Ascending aorta (tissue), 2 donors: ENCODE measurements at regions not wholly inside any gene's neighbourhood (a gene's known extent, or its start where the extent isn't known, plus 50 kb on each side); places are given as distances from the start of the nearest gene placed in this dataset.

Experiments used
- DNase-seq, 2 donors: peaks; one replicate each; pipeline ENCODE4 v3.0.0-alpha.2; 2019; ENCODE audit warnings: low spot score in 2 of 2
- H3K27ac ChIP-seq, 2 donors: fragments of 200-600 bp; sonication (generic); one replicate each; pipeline ENCODE4 v1.5.1; 2016 to 2017; ENCODE audit warnings: mild to moderate bottlenecking in 1 of 2
- H3K27me3 ChIP-seq: fragments of 200-600 bp; sonication (generic); one replicate; pipeline ENCODE4 v1.5.1; 2017
- H3K36me3 ChIP-seq, 2 donors: fragments of 200-600 bp; sonication (generic); one replicate each; pipeline ENCODE4 v1.5.1; 2016
- H3K4me1 ChIP-seq, 2 donors: fragments of 200-600 bp; sonication (generic); one replicate each; pipeline ENCODE4 v1.5.1; 2016 to 2017; ENCODE audit warnings: mild to moderate bottlenecking in 1 of 2
- H3K4me3 ChIP-seq, 2 donors: fragments of 200-600 bp; sonication (generic); one replicate each; pipeline ENCODE4 v1.5.1; 2016 to 2017; ENCODE audit warnings: mild to moderate bottlenecking in 1 of 2
- H3K9me3 ChIP-seq, 2 donors: fragments of 200-600 bp; sonication (generic); one replicate each; pipeline ENCODE4 v1.5.1; 2016
- intact Hi-C: fragments of 100-400 bp; cut with DNase I; formaldehyde crosslinking; loops from one replicate; pipeline ENCODE4 v1.15.1; 2023
- TF ChIP-seq, protein P1 (sequence below), 3 experiments: fragments of 200-600 bp in 2 of 3; fragments of 450-650 bp in 1 of 3; sonication (generic) in 2 of 3; IDR thresholded peaks; one replicate each; pipeline ENCODE4 v1.5.1; 2016 to 2019; ENCODE audit warnings: antibody characterized with exemption in 3 of 3, mild to moderate bottlenecking in 1 of 3, moderate library complexity in 1 of 3

DNA sequence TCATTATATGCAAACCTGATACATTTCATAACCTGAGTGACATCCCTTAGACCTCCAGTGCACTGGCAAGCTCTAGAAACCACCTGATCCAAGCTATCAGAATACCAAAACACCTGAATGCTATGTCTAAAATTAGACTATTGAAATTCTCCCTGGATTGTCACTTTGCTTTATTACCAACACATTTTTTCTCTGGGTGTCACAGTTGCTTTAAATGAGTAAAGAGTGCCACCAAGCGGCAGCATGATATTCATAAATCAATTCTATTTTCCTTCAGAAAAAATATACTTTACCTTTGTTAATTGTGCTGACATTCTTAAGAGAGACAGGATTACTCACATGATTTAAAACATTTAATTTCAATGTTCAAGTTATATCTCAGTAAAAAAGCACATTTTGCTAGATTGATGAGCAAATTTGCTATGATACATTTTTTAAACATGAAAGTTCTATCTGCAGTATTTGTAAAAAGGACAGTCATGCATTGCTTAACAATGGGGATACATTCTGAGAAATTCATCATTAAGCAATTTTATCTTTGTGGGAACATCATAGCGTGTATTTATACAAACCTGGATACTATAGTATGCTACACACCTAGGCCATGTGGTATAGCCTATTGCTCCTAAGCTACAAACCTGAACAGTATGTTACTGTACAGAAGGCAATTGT is 338.4 kb upstream of the SLC39A10 start:
- Histone ChIP-seq H3K4me1 (no peaks in the 10 kb centered on the region), H3K4me3 (no peak overlapping the region), H3K9me3 (no peaks in the 10 kb centered on the region), H3K36me3 (no peaks in the 10 kb centered on the region), H3K27me3 (no peaks in the 10 kb centered on the region), H3K27ac (no peak overlapping the region)
- TF ChIP-seq, protein P1, sequence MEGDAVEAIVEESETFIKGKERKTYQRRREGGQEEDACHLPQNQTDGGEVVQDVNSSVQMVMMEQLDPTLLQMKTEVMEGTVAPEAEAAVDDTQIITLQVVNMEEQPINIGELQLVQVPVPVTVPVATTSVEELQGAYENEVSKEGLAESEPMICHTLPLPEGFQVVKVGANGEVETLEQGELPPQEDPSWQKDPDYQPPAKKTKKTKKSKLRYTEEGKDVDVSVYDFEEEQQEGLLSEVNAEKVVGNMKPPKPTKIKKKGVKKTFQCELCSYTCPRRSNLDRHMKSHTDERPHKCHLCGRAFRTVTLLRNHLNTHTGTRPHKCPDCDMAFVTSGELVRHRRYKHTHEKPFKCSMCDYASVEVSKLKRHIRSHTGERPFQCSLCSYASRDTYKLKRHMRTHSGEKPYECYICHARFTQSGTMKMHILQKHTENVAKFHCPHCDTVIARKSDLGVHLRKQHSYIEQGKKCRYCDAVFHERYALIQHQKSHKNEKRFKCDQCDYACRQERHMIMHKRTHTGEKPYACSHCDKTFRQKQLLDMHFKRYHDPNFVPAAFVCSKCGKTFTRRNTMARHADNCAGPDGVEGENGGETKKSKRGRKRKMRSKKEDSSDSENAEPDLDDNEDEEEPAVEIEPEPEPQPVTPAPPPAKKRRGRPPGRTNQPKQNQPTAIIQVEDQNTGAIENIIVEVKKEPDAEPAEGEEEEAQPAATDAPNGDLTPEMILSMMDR (IDR thresholded peaks at IDR 0.05): peak in 2 of 3 experiments; percentile 13 to 42
- DNase-seq: no peak
- intact Hi-C loops: no loop called here

DNA sequence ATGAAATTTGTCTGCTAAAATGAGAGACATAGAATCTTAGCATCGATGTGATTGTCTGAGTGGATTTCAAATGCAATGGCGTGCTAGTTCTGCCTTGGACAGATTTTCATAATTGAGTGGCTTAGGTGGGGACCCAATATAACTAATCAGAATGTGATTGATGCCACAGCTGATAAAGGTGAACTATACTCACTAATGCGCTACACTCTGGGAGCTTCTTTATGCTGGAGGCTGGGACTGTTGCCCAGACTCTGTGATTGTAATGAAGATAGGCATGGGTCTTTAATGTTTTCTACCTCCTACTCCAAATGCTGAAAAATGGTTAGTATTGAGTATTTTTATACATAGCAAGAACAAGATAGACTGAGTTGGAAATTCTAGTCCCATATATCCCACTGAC is 339.5 kb upstream of the SLC39A10 start:
- H3K27me3 ChIP-seq: no peaks in the 10 kb centered on the region
- H3K27ac ChIP-seq: no peak overlapping the region
- H3K4me3 ChIP-seq: no peak overlapping the region
- H3K36me3 ChIP-seq: no peaks in the 10 kb centered on the region
- TF ChIP-seq, protein P1 (IDR thresholded peaks at IDR 0.05): no peak
- intact Hi-C loops: no loop called here
- H3K4me1 ChIP-seq: no peaks in the 10 kb centered on the region
- no peaks in the 10 kb centered on the region for H3K9me3 ChIP-seq
- no peak for DNase-seq

DNA sequence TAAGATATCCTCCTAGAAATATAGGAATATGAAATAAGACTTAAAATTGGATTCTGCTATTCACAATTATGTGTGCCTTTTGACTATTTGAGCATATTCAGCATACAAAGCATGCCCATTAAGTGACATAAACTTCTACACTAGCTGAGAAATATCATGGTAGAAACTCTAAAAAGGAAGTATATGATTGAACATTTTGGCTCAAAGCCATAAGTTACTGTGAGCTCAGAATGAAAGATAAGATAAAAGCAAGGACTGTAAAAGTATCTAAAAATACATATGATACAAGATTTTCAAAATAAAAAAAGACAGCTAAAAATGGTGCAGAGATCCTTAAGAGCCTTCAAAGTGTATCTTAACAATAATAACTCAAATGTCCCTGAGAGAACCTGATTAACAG is 340.5 kb upstream of the SLC39A10 start:
- no peak for DNase-seq
- TF ChIP-seq, protein P1 (IDR thresholded peaks at IDR 0.05): no peak
- intact Hi-C loops: no loop called here

GRCh38 chr2:195313962-195314361 is 343.1 kb upstream of the SLC39A10 start:
- DNase-seq: no peak
- intact Hi-C loops: no loop called here
- TF ChIP-seq, protein P1 (IDR thresholded peaks at IDR 0.05): no peak

More for the DNA sequence above, 340.5 kb upstream of the SLC39A10 start:
- Histone ChIP-seq H3K36me3 (no peaks in the 10 kb centered on the region), H3K4me1 (no peaks in the 10 kb centered on the region), H3K4me3 (no peak overlapping the region), H3K9me3 (no peaks in the 10 kb centered on the region), H3K27ac (no peak overlapping the region), H3K27me3 (no peaks in the 10 kb centered on the region)

GRCh38 chr2:195312662-195313061 is 344.4 kb upstream of the SLC39A10 start:
- Histone ChIP-seq H3K4me3 (no peak overlapping the region), H3K9me3 (no peaks in the 10 kb centered on the region), H3K4me1 (no peaks in the 10 kb centered on the region), H3K36me3 (no peaks in the 10 kb centered on the region), H3K27ac (no peak overlapping the region), H3K27me3 (no peaks in the 10 kb centered on the region)
- intact Hi-C loops: no loop called here
- TF ChIP-seq, protein P1 (IDR thresholded peaks at IDR 0.05): no peak
- DNase-seq: no peak

More at GRCh38 chr2:195313962-195314361, 343.1 kb upstream of the SLC39A10 start:
- no peaks in the 10 kb centered on the region for H3K27me3 ChIP-seq
- H3K27ac ChIP-seq: no peak overlapping the region
- H3K36me3 ChIP-seq: no peaks in the 10 kb centered on the region
- H3K9me3 ChIP-seq: no peaks in the 10 kb centered on the region
- no peak overlapping the region for H3K4me3 ChIP-seq
- no peaks in the 10 kb centered on the region for H3K4me1 ChIP-seq

DNA sequence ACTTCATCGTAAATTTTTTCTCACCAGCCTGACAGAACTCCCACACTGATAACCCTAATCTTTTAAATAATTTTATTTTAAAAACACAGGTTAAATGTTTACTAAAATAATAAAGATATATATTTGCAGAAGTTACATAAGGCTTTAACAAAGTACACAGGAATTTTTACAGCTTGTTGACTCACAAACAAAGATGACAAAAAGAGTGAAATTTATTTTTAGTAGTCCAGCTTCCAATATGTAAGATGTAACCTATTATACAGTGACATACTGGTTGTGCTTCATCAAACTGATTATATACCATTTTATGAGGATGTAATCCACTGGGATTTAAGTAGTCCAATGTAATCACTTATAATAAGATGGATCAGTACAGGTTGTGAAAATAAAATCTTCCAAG is 348.9 kb upstream of the SLC39A10 start:
- intact Hi-C loops: no loop called here
- no peak overlapping the region for H3K4me3 ChIP-seq
- H3K27me3 ChIP-seq: no peaks in the 10 kb centered on the region
- H3K9me3 ChIP-seq: no peaks in the 10 kb centered on the region
- no peaks in the 10 kb centered on the region for H3K4me1 ChIP-seq
- DNase-seq: no peak
- no peaks in the 10 kb centered on the region for H3K36me3 ChIP-seq
- H3K27ac ChIP-seq: no peak overlapping the region
- TF ChIP-seq, protein P1 (IDR thresholded peaks at IDR 0.05): no peak
